H1 (cell line): ENCODE measurements at regions not wholly inside any gene's neighbourhood (a gene's known extent, or its start where the extent isn't known, plus 50 kb on each side); places are given as distances from the start of the nearest gene placed in this dataset.

ENCODE experiments used
- CTCF ChIP-seq, 3 experiments: IDR thresholded peaks; 1 replicate in 2 of 3; 2 replicates in 1 of 3; pipeline versions ENCODE4 v1.5.1 to v1.6.1; 2011; ENCODE audit warnings: low read length in 3 of 3, mild to moderate bottlenecking in 3 of 3, inconsistent platforms in 2 of 3, low read depth in 1 of 3, moderate library complexity in 1 of 3; ENCODE audit not compliant: insufficient read depth in 1 of 3; ENCODE audit errors: control extremely low read depth in 1 of 3
- HDAC6 ChIP-seq: IDR thresholded peaks from one replicate; pipeline ENCODE4 v1.7.1; 2012; ENCODE audit warnings: low read depth, mild to moderate bottlenecking, inconsistent platforms, low read length, moderate library complexity

DNA sequence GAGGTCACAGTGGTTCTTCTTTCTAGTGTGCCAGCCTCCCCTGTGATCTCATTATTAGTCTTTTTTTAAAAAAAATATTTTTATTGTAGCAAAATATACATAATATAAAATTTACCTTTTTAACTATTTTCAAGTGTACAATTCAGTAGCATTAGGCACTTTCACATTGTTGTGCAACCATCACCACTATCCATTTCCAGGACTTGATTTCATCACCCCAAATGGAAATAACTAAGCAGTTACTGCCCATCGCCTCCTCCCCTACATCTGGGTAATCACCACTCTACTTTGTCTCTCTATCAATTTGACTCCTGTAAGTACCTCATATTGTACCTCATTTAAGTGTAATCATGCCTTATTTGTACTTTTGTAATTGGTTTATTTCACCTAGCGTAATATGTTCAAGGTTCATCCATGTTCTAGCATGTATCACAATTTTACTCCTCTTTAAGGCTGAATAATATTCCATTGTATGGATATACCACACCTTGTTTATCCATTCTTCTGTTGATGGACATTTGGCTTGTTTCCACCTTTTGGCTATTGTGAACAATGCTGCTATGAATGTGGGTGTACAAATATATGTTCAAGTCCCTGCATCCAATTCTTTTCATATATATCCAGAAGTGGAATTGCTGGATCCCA is 68.6 kb upstream of the FYN start:
- no peak for TF ChIP-seq CTCF (IDR thresholded peaks at IDR 0.05; ENCODE audit: control extremely low read depth in 1 of 3, insufficient read depth in 1 of 3, low read depth in 1 of 3, low read length in 3 of 3)
- TF ChIP-seq HDAC6, result no peak
